Breast epithelium (tissue), 3 donors: ENCODE measurements at regions not wholly inside any gene's neighbourhood (a gene's known extent, or its start where the extent isn't known, plus 50 kb on each side); places are given as distances from the start of the nearest gene placed in this dataset.

Experiments used
- CTCF ChIP-seq, 3 donors: fragments of 450-650 bp; IDR thresholded peaks; one replicate each; pipeline ENCODE4 v1.5.1; 2016 to 2017; ENCODE audit warnings: antibody characterized with exemption in 3 of 3, mild to moderate bottlenecking in 3 of 3, moderate library complexity in 3 of 3
- POLR2A ChIP-seq: fragments of 450-650 bp; IDR thresholded peaks from one replicate; pipeline ENCODE4 v1.6.1; 2016; ENCODE audit warnings: antibody characterized with exemption, mild to moderate bottlenecking, moderate library complexity

GRCh38 chr1:55932402-55932801 lies 647.0 kb downstream of the PLPP3 start:
- TF ChIP-seq POLR2A (no peak), CTCF (IDR thresholded peaks at IDR 0.05) (no peak)
